Transverse colon (tissue), 4 donors: ENCODE measurements at regions not wholly inside any gene's neighbourhood (a gene's known extent, or its start where the extent isn't known, plus 50 kb on each side); places are given as distances from the start of the nearest gene placed in this dataset.

Experiments used
- DNase-seq: peaks from one replicate; pipeline ENCODE4 v3.0.0-alpha.2; 2019
- H3K27ac ChIP-seq, 4 donors: fragments of 200-600 bp; sonication (generic); 2 replicates each; pipeline ENCODE4 v1.5.1; 2016 to 2018; ENCODE audit warnings: inconsistent platforms in 4 of 4
- H3K27me3 ChIP-seq: fragments of 200-600 bp; sonication (generic); 2 replicates; pipeline ENCODE4 v1.5.1; 2017; ENCODE audit warnings: inconsistent platforms
- H3K36me3 ChIP-seq, 4 donors: fragments of 200-600 bp; sonication (generic); 2 replicates each; pipeline ENCODE4 v1.5.1; 2017 to 2019; ENCODE audit warnings: inconsistent platforms in 4 of 4
- H3K4me1 ChIP-seq, 4 donors: fragments of 200-600 bp; sonication (generic); 2 replicates each; pipeline ENCODE4 v1.5.1; 2017 to 2020; ENCODE audit warnings: inconsistent platforms in 4 of 4
- H3K4me3 ChIP-seq, 4 donors: fragments of 200-600 bp; sonication (generic); 1 replicate in 1 of 4; 2 replicates in 3 of 4; pipeline versions ENCODE4 v1.5.1 to v1.6.1; 2017 to 2019; ENCODE audit warnings: inconsistent platforms in 4 of 4
- H3K9me3 ChIP-seq, 2 donors: fragments of 200-600 bp; sonication (generic); 2 replicates each; pipeline ENCODE4 v1.5.1; 2017 to 2019; ENCODE audit warnings: inconsistent platforms in 2 of 2
- CTCF ChIP-seq, 5 experiments: fragments of 200-600 bp in 3 of 5; fragments of 450-650 bp in 2 of 5; sonication (generic) in 3 of 5; IDR thresholded peaks; 1 replicate in 2 of 5; 2 replicates in 3 of 5; pipeline ENCODE4 v1.5.1; 2016 to 2017; ENCODE audit warnings: antibody characterized with exemption in 5 of 5, inconsistent platforms in 3 of 5, mild to moderate bottlenecking in 2 of 5, moderate library complexity in 1 of 5
- EP300 ChIP-seq: sonication (generic); formaldehyde crosslinking; IDR thresholded peaks from one replicate; pipeline ENCODE4 v1.6.1; 2017; ENCODE audit warnings: antibody characterized with exemption, low read depth
- POLR2A ChIP-seq: fragments of 450-650 bp; IDR thresholded peaks from one replicate; pipeline ENCODE4 v1.6.1; 2016; ENCODE audit warnings: antibody characterized with exemption, mild to moderate bottlenecking, moderate library complexity
- POLR2AphosphoS5 ChIP-seq, 3 donors: sonication (generic); formaldehyde crosslinking; IDR thresholded peaks; one replicate each; pipeline ENCODE4 v1.6.1; 2016; ENCODE audit warnings: antibody characterized with exemption in 3 of 3
- WGBS, 2 donors: methylation state at CpG; one replicate each; pipeline ENCODE4 v1.1.5; 2018; ENCODE audit warnings: low coverage in 1 of 2; 5-methylcytosine and 5-hydroxymethylcytosine counted together
- in situ Hi-C, 4 donors: fragments of 200-750 bp; cut with MboI; loops; one replicate each; pipeline versions ENCODE4 v1.15.0 to v1.15.1; 2017; ENCODE audit warnings: low sequenced_read_pairs in 3 of 4, low pct_ligation_motif_present in 1 of 4, low pct_unique_long_range_greater_than_20kb in 1 of 4
- intact Hi-C: fragments of 100-400 bp; cut with DNase I; formaldehyde crosslinking; loops from one replicate; pipeline ENCODE4 v1.15.1; 2023; ENCODE audit warnings: low total_unique reads

DNA sequence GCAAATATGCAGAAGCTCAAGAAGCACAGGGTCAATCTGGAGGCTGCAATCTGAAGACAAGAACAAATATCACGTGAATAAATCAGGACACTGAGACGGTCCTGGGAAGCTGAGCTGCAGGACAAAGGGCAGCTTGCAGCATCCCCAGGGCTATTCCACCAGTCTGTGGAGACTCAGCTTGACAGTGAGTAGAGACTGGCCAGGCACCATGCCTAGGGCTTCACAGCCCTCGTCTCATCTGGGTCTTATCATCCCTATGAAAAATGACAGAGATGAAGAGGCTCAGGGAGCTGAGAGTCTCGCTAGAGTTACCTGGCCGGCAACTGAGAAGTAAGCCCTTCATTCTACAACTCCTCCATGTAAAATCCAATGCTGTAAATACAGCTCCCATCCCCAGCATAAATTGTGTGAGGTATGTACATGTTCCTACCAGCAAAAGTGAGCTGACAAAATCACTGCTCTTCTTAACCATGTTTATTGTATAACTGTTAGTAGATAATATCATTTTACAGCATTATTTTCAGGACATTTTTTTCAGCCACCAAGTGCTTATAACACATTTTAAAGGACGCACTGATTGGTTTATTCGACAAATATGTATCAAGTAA lies 186.6 kb upstream of the IGFBP3 start:
- peaks cover 0 to 2% of the 10 kb centered on the region in 2 donors for H3K9me3 ChIP-seq
- no peaks in the 10 kb centered on the region for H3K4me1 ChIP-seq
- no peaks in the 10 kb centered on the region for H3K36me3 ChIP-seq
- H3K4me3 ChIP-seq = no peak overlapping the region
- TF ChIP-seq POLR2AphosphoS5 (IDR thresholded peaks at IDR 0.05) (no peak), POLR2A (no peak), CTCF (IDR thresholded peaks at IDR 0.05) (no peak), EP300 (no peak)
- H3K27me3 ChIP-seq = no peaks in the 10 kb centered on the region
- intact Hi-C loops = no loop called here
- WGBS, 2 donors = 63 to 66% methylated on average over 6 to 7 of the region's 7 CpGs
- in situ Hi-C loops = no loop called here
- no peak for DNase-seq
- no peak overlapping the region for H3K27ac ChIP-seq

GRCh38 chr7:46100521-46100920 lies 179.4 kb upstream of the IGFBP3 start:
- DNase-seq = no peak
- Histone ChIP-seq H3K9me3 (peaks cover 0 to 2% of the 10 kb centered on the region in 2 donors), H3K4me1 (no peaks in the 10 kb centered on the region), H3K27ac (no peak overlapping the region), H3K4me3 (no peak overlapping the region), H3K27me3 (no peaks in the 10 kb centered on the region), H3K36me3 (no peaks in the 10 kb centered on the region)
- WGBS, 2 donors = 67 to 80% methylated on average over 1 of the region's 1 CpG
- in situ Hi-C loops (no loop called here), intact Hi-C loops (no loop called here)
- TF ChIP-seq EP300 (no peak), POLR2A (no peak), CTCF (IDR thresholded peaks at IDR 0.05) (no peak), POLR2AphosphoS5 (IDR thresholded peaks at IDR 0.05) (no peak)

DNA sequence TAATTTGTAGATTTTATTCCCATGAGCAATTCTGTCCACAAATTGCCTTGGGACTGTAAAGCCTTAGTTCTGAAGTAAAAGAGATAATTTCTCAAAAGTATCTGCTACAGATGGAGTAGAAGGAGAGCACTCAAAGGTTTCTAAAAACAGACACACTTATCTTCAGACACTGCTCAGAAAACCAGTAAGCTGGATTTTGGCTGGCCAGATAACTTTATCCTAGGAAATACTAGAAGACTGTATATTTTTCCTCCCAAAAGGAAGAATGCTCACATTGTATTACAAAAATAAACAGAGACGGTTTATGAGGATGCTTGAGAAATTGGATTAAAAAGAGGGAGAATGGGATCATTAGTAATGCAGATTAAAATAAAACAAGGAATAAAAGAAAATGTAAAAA lies 178.0 kb upstream of the IGFBP3 start:
- Histone ChIP-seq H3K36me3 (no peaks in the 10 kb centered on the region), H3K4me3 (no peak overlapping the region), H3K27me3 (no peaks in the 10 kb centered on the region), H3K4me1 (no peaks in the 10 kb centered on the region), H3K9me3 (no peaks in the 10 kb centered on the region), H3K27ac (no peak overlapping the region)
- in situ Hi-C loops = no loop called here
- WGBS, 2 donors = 66 to 78% methylated on average over 1 of the region's 1 CpG
- TF ChIP-seq EP300 (no peak), POLR2A (no peak), POLR2AphosphoS5 (IDR thresholded peaks at IDR 0.05) (no peak), CTCF (IDR thresholded peaks at IDR 0.05) (no peak)
- intact Hi-C loops = no loop called here
- DNase-seq = no peak

DNA sequence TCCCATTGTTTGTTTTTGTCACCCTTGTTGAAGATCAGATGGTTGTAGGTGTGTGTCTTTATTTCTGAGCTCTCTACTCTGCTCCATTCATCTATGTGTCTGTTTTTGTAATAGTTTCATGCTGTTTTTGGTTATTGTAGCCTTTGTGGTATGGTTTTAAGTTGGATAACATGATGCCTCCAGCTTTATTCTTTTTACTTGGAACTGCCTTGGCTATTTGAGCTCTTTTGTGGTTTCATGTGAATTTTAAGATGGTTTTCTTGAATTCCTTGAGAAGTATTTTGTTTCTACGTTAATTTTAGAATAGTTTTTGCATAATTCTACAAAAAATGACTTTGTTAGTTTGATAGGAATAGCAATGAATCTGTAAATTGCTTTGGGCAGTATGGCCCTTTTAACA lies 170.0 kb upstream of the IGFBP3 start:
- TF ChIP-seq POLR2AphosphoS5 (IDR thresholded peaks at IDR 0.05) = no peak
- no peak for TF ChIP-seq CTCF (IDR thresholded peaks at IDR 0.05)
- no peak for TF ChIP-seq EP300
- Histone ChIP-seq H3K4me1 (no peaks in the 10 kb centered on the region), H3K4me3 (no peak overlapping the region), H3K27ac (no peak overlapping the region), H3K36me3 (no peaks in the 10 kb centered on the region), H3K9me3 (no peaks in the 10 kb centered on the region), H3K27me3 (no peaks in the 10 kb centered on the region)
- no peak for DNase-seq
- intact Hi-C loops (no loop called here), in situ Hi-C loops (no loop called here)
- 8 to 36% methylated on average over 1 of the region's 1 CpG for WGBS, 2 donors
